Panc1 (cell line): ENCODE measurements at regions not wholly inside any gene's neighbourhood (a gene's known extent, or its start where the extent isn't known, plus 50 kb on each side); places are given as distances from the start of the nearest gene placed in this dataset.

Experiments used
- ATAC-seq: fragments of 200-7000 bp; cut with Tn5 transposase; 2 replicates; pipeline ENCODE4 v1.9.1; 2020; ENCODE audit warnings: mild to moderate bottlenecking, moderate library complexity
- BruUV-seq: library from RNA; stranded (reverse); fragments of 400-500 nt; replicated peaks from 2 replicates; lab custom pipeline; 2021; lab: Mats Ljungman, UMichigan
- CTCF ChIA-PET: fragments of 300-600 bp; sonication (Branson Sonifier 250); formaldehyde crosslinking; loops from one replicate; lab custom pipeline; 2022; ENCODE audit warnings: antibody characterized with exemption; lab: Charles Lee
- POLR2A ChIA-PET: fragments of 300-600 bp; sonication (Branson Sonifier 250); formaldehyde crosslinking; loops from one replicate; lab custom pipeline; 2022; ENCODE audit warnings: antibody characterized with exemption; lab: Charles Lee
- DNase-seq: peaks from one replicate; pipeline ENCODE4 v3.0.0-alpha.2; 2010; ENCODE audit warnings: low read depth, low spot score
- H3K27ac ChIP-seq: 2 replicates; pipeline ENCODE4 v1.5.1; 2011; ENCODE audit warnings: mild to moderate bottlenecking, low read length, inconsistent platforms
- H3K27me3 ChIP-seq: fragments of 200-500 bp; sonication (Bioruptor generic); 2 replicates; pipeline ENCODE4 v1.6.0; 2014; ENCODE audit warnings: low read length, inconsistent platforms; ENCODE audit not compliant: control insufficient read depth, insufficient read depth
- H3K36me3 ChIP-seq: fragments of 200-500 bp; sonication (Bioruptor generic); 2 replicates; pipeline ENCODE4 v1.5.1; 2014; ENCODE audit warnings: inconsistent platforms, mild to moderate bottlenecking, low read length, moderate library complexity; ENCODE audit not compliant: control insufficient read depth, insufficient read depth
- H3K4me1 ChIP-seq: 2 replicates; pipeline ENCODE4 v1.5.1; 2011; ENCODE audit warnings: inconsistent platforms, mild to moderate bottlenecking, low read length, moderate library complexity; ENCODE audit not compliant: control insufficient read depth, insufficient read depth
- H3K4me3 ChIP-seq, 2 experiments: 2 replicates each; pipeline ENCODE4 v1.5.1; 2011 to 2012; ENCODE audit warnings: low read depth in 2 of 2, low read length in 2 of 2, mild to moderate bottlenecking in 2 of 2, inconsistent platforms in 1 of 2, moderate library complexity in 1 of 2
- H3K9me3 ChIP-seq: fragments of 200-500 bp; sonication (Bioruptor generic); 2 replicates; pipeline ENCODE4 v1.5.1; 2014; ENCODE audit warnings: low read depth, mild to moderate bottlenecking, inconsistent platforms, low read length, moderate library complexity; ENCODE audit not compliant: control insufficient read depth, insufficient read depth
- CTCF ChIP-seq: fragments of 450-650 bp; IDR thresholded peaks from 2 replicates; pipeline ENCODE4 v1.5.1; 2017; ENCODE audit warnings: mild to moderate bottlenecking
- POLR2AphosphoS5 ChIP-seq: IDR thresholded peaks from 2 replicates; pipeline ENCODE4 v1.6.1; 2012; ENCODE audit warnings: mild to moderate bottlenecking, low read depth, low read length, moderate library complexity
- REST ChIP-seq, 2 experiments: IDR thresholded peaks; 2 replicates each; pipeline ENCODE4 v1.6.1; 2011 to 2012; ENCODE audit warnings: low read depth in 2 of 2, control low read depth in 1 of 2, low read length in 1 of 2, mild to moderate bottlenecking in 1 of 2, moderate library complexity in 1 of 2; ENCODE audit not compliant: insufficient read depth in 1 of 2
- SIN3A ChIP-seq: IDR thresholded peaks from 2 replicates; pipeline ENCODE4 v1.6.1; 2012; ENCODE audit warnings: low read depth, mild to moderate bottlenecking, low read length, moderate library complexity, borderline replicate concordance; ENCODE audit not compliant: insufficient read depth
- TCF7L2 ChIP-seq: IDR thresholded peaks from 2 replicates; pipeline ENCODE4 v1.6.1; 2011; ENCODE audit warnings: mild to moderate bottlenecking, low read depth, low read length, inconsistent platforms
- in situ Hi-C: cut with HindIII; loops from 2 replicates; pipeline ENCODE4 v1.10.0; 2016; ENCODE audit warnings: low sequenced_read_pairs, low pct_unique_long_range_greater_than_20kb
- intact Hi-C: fragments of 100-400 bp; cut with micrococcal nuclease; formaldehyde crosslinking; loops from one replicate; pipeline ENCODE4 v1.10.0; 2022; ENCODE audit not compliant: unreplicated experiment

GRCh38 chr7:116113310-116113709 lies 82.7 kb upstream of the TFEC start:
- H3K4me1 ChIP-seq = no peaks in the 10 kb centered on the region
- DNase-seq = no peak
- H3K4me3 ChIP-seq = no peak overlapping the region
- H3K36me3 ChIP-seq = no peaks in the 10 kb centered on the region
- H3K27me3 ChIP-seq = peaks cover 15% of the 10 kb centered on the region
- no TSS peak for BruUV-seq
- in situ Hi-C loops = no loop called here
- TF ChIP-seq POLR2AphosphoS5 = no peak
- no peak for TF ChIP-seq CTCF
- no peak for TF ChIP-seq REST (IDR thresholded peaks at IDR 0.05; ENCODE audit: insufficient read depth in 1 of 2, low read depth in 2 of 2, low read length in 1 of 2)
- TF ChIP-seq TCF7L2 = no peak
- no peak for TF ChIP-seq SIN3A
- no peaks in the 10 kb centered on the region for H3K9me3 ChIP-seq
- no peak overlapping the region for H3K27ac ChIP-seq
- ATAC-seq = no peak
- ChIA-PET CTCF (no interaction called here), POLR2A (no interaction called here)
- intact Hi-C loops = no loop called here

GRCh38 chr7:116120839-116121238 lies 89.5 kb upstream of the TES start:
- DNase-seq (no peak), ATAC-seq (no peak)
- in situ Hi-C loops (no loop called here), intact Hi-C loops (no loop called here)
- CTCF ChIA-PET = no interaction called here
- TF ChIP-seq CTCF = no peak
- no peak for TF ChIP-seq TCF7L2
- TF ChIP-seq REST (IDR thresholded peaks at IDR 0.05; ENCODE audit: insufficient read depth in 1 of 2, low read depth in 2 of 2, low read length in 1 of 2) = no peak
- TF ChIP-seq POLR2AphosphoS5 = no peak
- no peak for TF ChIP-seq SIN3A
- no peak overlapping the region for H3K27ac ChIP-seq
- peaks cover 20% of the 10 kb centered on the region for H3K27me3 ChIP-seq
- no peaks in the 10 kb centered on the region for H3K4me1 ChIP-seq
- H3K36me3 ChIP-seq = no peaks in the 10 kb centered on the region
- POLR2A ChIA-PET = no interaction called here
- no TSS peak for BruUV-seq
- H3K4me3 ChIP-seq = no peak overlapping the region
- no peaks in the 10 kb centered on the region for H3K9me3 ChIP-seq
